MCF 10A (cell line): ENCODE measurements at regions not wholly inside any gene's neighbourhood (a gene's known extent, or its start where the extent isn't known, plus 50 kb on each side); places are given as distances from the start of the nearest gene placed in this dataset.

Experiments
- BruUV-seq: library from RNA; stranded (reverse); fragments of 400-500 nt; replicated peaks from 2 replicates; lab custom pipeline; 2021; lab: Mats Ljungman, UMichigan
- CTCF ChIA-PET: fragments of 300-600 bp; sonication (Branson Sonifier 250); formaldehyde crosslinking; extraction: SDS; loops from one replicate; lab custom pipeline; 2021; ENCODE audit warnings: antibody characterized with exemption, inconsistent platforms; lab: Yijun Ruan, JAX
- POLR2A ChIA-PET: fragments of 300-600, 350-650 bp; sonication (Branson Sonifier 250); formaldehyde crosslinking; extraction: SDS; loops from one replicate; lab custom pipeline; 2020; ENCODE audit warnings: antibody characterized with exemption, inconsistent platforms; lab: Yijun Ruan, JAX
- DNase-seq: peaks from one replicate; pipeline ENCODE4 v3.0.0-alpha.2; 2018; ENCODE audit not compliant: unreplicated experiment
- H3K27ac Mint-ChIP-seq: one replicate; pipeline ENCODE4 v1.8.0; 2022; ENCODE audit warnings: mild to moderate bottlenecking, low read depth, mixed read lengths; ENCODE audit not compliant: unreplicated experiment
- H3K27me3 Mint-ChIP-seq: one replicate; pipeline ENCODE4 v1.8.0; 2022; ENCODE audit warnings: mixed read lengths; ENCODE audit not compliant: insufficient read depth, unreplicated experiment
- H3K36me3 Mint-ChIP-seq: one replicate; pipeline ENCODE4 v1.8.0; 2022; ENCODE audit warnings: mild to moderate bottlenecking, moderate library complexity, mixed read lengths; ENCODE audit not compliant: insufficient read depth, unreplicated experiment
- H3K4me1 Mint-ChIP-seq: one replicate; pipeline ENCODE4 v1.8.0; 2022; ENCODE audit warnings: mixed read lengths; ENCODE audit not compliant: insufficient read depth, unreplicated experiment
- H3K4me3 Mint-ChIP-seq: one replicate; pipeline ENCODE4 v1.8.0; 2022; ENCODE audit warnings: mild to moderate bottlenecking, moderate library complexity, mixed read lengths; ENCODE audit not compliant: unreplicated experiment
- H3K9me3 Mint-ChIP-seq: one replicate; pipeline ENCODE4 v1.8.0; 2022; ENCODE audit warnings: mixed read lengths; ENCODE audit not compliant: unreplicated experiment
- CTCF ChIP-seq: fragments of 200-600 bp; IDR thresholded peaks from one replicate; pipeline ENCODE4 v1.8.0; 2022; ENCODE audit warnings: antibody characterized with exemption, mild to moderate bottlenecking; ENCODE audit not compliant: unreplicated experiment
- intact Hi-C: fragments of 100-400 bp; cut with micrococcal nuclease; formaldehyde crosslinking; loops from 2 replicates; pipeline ENCODE4 v1.14.1; 2022

DNA sequence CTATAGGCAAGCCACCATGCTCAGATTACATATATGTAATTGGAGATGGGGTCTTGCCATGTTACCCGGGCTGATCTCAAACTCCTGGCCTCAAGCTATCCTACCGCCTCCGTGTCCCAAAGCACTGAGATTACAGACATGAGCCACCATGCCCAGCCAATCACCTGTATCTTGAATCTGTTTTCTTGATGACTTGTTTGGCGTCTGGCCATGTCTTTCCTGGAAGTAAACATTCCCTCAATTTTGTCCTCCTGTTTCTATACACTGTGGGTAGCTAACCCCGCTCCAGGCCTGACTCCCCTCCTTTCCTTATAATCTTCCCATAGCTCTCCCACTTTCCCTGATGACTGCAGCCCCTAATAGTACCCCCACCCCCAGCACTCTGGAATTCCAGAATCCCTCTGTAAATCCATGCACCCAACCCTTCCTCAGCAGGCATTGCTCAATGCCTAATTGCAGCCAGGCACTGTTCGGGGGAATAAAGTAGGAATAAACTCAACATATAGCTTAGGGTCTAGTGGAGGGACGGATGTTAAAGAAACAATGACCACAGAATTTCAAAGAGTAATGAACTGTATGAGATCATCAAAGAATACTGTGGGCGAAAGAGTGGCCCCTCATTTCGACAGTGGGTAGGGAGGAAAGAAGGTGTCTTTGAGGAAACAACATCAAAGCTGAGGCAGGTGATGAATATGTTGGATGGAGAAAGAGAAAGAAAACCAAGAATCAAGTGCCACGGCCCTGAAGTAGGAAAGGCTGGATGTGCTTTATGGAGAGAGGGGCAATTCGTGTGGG, 161.5 kb downstream of the ADSS2 start:
- TF ChIP-seq CTCF, result no peak
- DNase-seq, result peak; percentile 92
- no peaks in the 10 kb centered on the region for H3K9me3 Mint-ChIP-seq
- H3K27me3 Mint-ChIP-seq, result no peaks in the 10 kb centered on the region
- intact Hi-C loops, result no loop called here
- BruUV-seq, result no TSS peak
- CTCF ChIA-PET, result interaction anchor here (0.6 to 9.4 kb wide), 10 partner anchors 9 to 966 kb away, joined by 3 to 119 read pairs (median 3); no protein-coding TSS in a partner anchor
- peaks cover 14% of the 10 kb centered on the region for H3K4me1 Mint-ChIP-seq
- H3K27ac Mint-ChIP-seq, result no peak overlapping the region
- no peaks in the 10 kb centered on the region for H3K36me3 Mint-ChIP-seq
- H3K4me3 Mint-ChIP-seq, result no peak overlapping the region
- POLR2A ChIA-PET, result interaction anchor here (0.7 to 2.3 kb wide), 5 partner anchors 9 to 32 kb away, joined by 3 to 6 read pairs (median 4); no protein-coding TSS in a partner anchor

DNA sequence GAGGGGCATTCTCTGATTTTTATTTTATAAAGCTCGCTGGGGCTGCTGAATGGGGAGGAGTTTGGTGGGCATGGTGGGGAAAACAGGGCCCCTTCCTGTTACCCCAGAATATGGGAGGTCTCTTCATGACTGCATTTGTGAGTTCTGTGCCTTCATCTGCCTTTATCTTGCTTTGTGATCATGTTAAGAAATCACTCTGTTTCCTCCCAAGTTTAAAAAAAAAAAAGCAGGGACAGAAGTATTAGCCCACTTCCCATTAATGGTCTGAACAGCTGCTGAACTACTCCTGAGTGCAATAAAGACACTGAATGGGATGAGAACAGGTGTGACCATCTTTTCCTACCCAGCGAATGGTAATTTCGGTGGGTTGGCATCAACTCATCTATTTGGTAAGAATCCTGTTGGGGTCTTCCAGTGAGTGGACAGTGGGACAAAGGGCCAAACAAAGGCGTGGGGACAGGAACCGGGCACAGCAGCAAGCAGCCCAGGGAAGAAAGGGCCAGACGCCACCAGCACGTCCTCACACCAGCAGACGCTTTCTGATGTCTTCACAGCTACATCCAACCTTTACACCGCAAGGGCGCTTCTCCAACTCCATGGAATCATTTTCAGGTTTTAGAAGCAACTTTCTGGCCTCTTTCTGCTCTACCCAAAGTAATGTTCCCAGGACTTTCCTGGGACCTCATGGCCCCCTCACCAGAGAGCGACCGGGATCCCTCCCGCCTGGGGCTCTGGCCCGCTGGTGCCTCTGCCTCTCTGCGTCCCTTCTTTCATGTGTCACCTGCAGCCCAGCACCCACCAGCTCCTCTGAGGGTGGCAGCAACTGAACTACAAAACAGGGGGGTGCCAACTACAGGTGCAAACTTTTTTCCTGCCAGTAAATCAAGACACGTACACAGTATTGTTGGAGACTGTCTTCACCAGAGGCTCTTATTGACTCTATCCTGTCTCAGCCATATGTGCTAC, 160.2 kb downstream of the ADSS2 start:
- no peak for TF ChIP-seq CTCF
- ChIA-PET CTCF (interaction anchor here (0.7 to 9.4 kb wide), 4 partner anchors 7 to 948 kb away, joined by 3 to 119 read pairs (median 26); no protein-coding TSS in a partner anchor), POLR2A (interaction anchor here (0.6 kb wide), 1 partner anchor 1044 kb away, joined by 3 read pairs; no protein-coding TSS in a partner anchor)
- intact Hi-C loops, result no loop called here
- Mint-ChIP-seq H3K4me1 (peaks cover 14% of the 10 kb centered on the region), H3K27me3 (no peaks in the 10 kb centered on the region), H3K4me3 (no peak overlapping the region), H3K27ac (no peak overlapping the region), H3K9me3 (no peaks in the 10 kb centered on the region), H3K36me3 (no peaks in the 10 kb centered on the region)
- no peak for DNase-seq
- BruUV-seq, result no TSS peak

DNA sequence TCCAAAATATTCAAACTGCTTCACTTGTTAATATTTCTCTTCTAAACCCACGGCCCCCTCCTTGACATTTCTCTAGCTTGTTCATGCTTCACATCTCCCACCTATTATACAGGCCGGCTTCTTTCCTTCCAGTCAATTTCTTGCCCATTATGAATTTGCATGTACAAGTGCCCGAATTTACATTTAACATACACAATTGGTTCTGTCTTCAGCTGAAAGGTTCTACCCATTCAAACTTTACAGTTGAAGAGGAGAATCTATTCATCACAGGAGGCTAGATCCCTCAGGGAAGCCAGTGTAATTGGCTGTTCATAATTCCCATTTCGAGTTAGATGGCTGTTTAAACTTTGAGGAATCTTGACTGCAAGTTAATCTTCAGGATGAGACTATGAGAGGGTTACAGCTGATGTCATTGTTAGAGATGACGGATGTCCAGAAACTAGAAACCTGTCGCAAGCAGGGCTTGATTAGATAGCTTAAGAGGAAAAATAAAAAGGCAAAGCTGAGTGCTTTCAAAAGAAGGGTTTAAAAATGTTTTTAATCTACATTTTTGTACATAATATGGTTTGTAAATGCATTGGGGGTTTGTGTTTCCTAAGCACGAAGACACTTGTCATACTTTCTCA, 157.0 kb downstream of the ADSS2 start:
- ChIA-PET POLR2A (interaction anchor here (0.6 kb wide), 1 partner anchor 1039 kb away, joined by 3 read pairs; the partner anchor contains the start of gene SDCCAG8), CTCF (interaction anchor here (0.8 to 3.2 kb wide), 5 partner anchors 8 to 951 kb away, joined by 3 to 14 read pairs (median 4); no protein-coding TSS in a partner anchor)
- H3K4me3 Mint-ChIP-seq, result no peak overlapping the region
- no peak for TF ChIP-seq CTCF
- H3K27ac Mint-ChIP-seq, result no peak overlapping the region
- no peaks in the 10 kb centered on the region for H3K9me3 Mint-ChIP-seq
- no peaks in the 10 kb centered on the region for H3K27me3 Mint-ChIP-seq
- H3K36me3 Mint-ChIP-seq, result no peaks in the 10 kb centered on the region
- BruUV-seq, result no TSS peak
- intact Hi-C loops, result no loop called here
- no peak for DNase-seq
- peaks cover 16% of the 10 kb centered on the region for H3K4me1 Mint-ChIP-seq
